ENCODE measurements at regions not wholly inside any gene's neighbourhood (a gene's known extent, or its start where the extent isn't known, plus 50 kb on each side); places are given as distances from the start of the nearest gene placed in this dataset.

DNA sequence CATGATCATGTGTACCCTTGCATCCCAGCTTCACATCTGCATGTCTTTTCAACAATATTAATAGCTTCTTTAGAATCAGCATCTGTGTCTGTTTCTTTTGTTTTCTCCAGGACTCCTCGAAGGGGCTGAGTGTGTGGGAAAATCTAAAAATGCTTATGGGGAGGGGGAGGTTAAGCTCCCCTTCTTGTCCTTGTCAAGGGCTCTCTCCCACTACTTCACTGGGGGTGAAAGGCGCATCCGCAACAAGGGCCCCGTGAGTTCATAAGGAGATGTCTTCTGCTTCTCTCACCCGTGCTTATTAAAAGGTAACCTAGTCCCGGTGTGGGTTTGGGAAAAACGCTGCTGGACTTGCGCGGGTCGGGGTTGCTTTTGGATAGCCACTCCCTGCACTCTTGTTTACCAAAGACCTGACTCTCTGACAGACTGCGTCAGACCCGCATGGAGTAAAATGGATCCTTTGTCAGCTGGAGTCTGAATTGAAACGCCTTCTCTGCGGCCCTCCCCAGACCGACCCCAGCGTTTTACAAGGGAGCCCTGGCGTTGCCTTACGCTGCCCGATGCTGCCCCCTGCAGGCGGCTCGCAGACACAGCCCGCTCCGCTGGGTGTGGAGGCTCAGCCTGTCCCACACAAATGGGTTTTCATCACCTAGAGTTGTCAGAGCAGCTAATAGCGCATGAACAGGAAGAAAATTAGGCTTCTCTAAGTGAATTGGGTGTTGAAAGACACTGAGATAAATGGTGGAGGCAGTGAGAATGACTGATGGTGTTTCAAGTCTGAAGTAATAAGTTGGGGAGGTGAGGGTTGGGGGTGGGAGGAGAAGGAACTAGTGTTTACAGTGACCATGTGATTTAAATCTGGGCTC, 53.8 kb downstream of the IER5 start:
- DNase-seq (ENCODE audit: low read depth in 1 of 2, low spot score in 1 of 2), result peak; percentile 80 to 83

DNA sequence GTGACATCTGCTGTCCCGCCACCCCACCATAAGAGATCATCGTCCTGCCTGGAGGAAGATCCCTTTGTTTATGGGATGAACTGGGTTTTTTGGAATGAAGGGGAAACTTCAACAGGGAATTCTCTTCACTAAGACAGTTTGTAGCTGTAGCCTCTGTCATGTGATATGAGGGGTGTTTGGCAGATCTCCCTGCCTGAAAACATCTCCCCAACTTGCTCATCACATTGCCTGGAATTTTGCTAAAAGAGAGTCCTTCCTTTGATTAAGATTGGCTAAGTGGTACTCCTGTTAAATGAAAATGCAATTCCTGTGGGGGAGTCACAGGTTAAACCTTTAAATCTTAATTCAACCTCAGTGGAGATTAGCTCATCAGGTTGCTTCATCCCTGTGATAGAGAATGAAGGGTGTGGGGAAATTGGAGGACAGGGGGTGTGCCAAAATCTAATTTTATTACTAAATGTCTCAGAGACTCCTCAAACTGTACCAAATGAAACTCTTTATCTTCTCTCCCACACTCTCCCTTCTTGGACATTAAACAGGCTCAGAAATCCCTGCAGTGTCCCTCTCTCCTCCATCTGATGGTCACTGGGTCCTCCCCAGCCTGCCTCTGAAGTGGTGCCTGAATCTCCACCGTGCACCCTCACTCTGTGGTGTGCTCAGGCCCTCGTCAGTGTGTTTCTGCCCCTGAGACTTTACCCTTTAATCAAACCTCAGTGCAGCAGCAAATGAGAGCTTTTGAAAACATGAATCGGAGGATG, 54.8 kb downstream of the IER5 start:
- DNase-seq (ENCODE audit: low read depth in 1 of 2, low spot score in 1 of 2), result no peak

- DNase-seq (ENCODE audit: low read depth in 1 of 2, low spot score in 1 of 2), result no peak
These were observed 55.7 kb downstream of the IER5 start for GRCh38 chr1:181144238-181144637.

DNA sequence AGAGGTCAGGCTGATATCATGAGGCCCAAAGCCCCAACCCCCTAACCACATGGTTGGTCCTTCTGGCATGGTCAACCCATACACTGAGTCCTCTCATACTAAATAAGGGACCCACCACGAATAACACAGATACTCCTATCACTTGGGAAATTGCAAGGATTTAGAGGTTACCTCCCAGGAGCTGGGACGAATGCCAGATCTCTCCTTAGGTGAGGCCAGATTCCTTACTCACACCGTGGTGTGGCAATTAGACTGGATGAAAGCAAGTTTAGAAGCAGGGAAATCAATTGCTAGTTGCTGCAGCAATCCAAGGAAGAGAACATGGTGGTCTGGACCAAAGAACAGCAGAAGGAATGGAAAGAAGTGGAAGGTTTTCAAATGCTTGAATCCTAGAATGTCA, 60.1 kb downstream of the IER5 start:
- DNase-seq (ENCODE audit: low read depth in 1 of 2, low spot score in 1 of 2), result no peak

GRCh38 chr1:181149326-181150125, 61.0 kb downstream of the IER5 start:
- peak; percentile 45 to 53 for DNase-seq (ENCODE audit: low read depth in 1 of 2, low spot score in 1 of 2)

GRCh38 chr1:181150273-181150672, 61.8 kb downstream of the IER5 start:
- DNase-seq (ENCODE audit: low read depth in 1 of 2, low spot score in 1 of 2), result no peak

- no peak for DNase-seq (ENCODE audit: low read depth in 1 of 2, low spot score in 1 of 2)
These were observed 62.3 kb downstream of the IER5 start for GRCh38 chr1:181150842-181151241.

GRCh38 chr1:181151378-181152326, 63.2 kb downstream of the IER5 start:
- no peak for DNase-seq (ENCODE audit: low read depth in 1 of 2, low spot score in 1 of 2)

DNA sequence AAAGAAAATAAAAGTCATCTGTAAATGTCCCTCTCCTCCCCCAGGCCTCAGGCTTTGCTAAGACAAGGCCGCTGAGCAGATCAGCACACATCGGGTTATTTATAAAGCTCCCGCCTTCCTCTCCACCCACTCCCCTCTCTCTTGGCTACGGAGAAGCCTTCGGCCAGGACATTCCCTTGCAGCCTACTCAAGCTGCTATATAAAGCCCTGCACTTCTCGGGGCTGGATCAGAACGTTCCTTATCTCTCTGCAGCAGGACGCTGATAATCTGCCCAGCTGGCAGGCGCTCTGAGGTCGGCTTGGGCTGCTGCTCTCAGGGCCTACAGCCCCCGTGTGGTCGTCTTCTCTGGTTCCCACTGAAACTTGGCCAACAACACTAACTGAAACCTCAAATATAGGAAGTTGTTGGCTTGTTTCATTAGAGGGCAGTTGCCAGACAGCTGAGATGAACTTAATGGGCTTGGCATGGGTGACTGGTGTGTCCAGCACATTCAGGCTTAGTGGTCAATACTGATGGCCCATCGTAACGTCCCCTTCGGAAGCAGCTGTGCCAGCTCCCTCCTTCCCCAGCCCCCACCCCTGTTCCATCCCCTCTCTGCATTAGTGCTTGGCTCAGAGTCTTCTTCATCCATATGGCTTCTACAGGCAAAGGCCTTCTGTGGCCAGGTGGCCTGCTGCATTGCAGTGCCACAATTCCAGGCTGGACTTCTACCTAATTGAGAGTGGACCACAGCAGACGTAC, 64.6 kb downstream of the IER5 start:
- no peak for DNase-seq (ENCODE audit: low read depth in 1 of 2, low spot score in 1 of 2)

DNA sequence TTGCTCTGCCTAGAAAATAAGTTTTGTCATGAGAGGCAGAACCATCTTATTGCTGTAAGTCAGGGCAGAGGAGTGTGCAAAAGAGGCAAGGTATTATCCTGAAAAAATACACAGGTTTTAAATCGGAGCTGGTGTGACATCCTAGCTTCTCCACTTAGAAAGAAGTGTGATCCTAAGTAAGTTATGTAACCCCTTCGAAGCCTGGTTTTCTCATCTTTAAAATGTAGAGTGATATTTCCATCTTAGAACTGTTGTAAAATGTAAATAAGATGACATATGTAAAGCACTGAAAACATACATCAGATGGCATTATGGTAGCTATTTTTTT, 65.1 kb downstream of the IER5 start:
- no peak for DNase-seq (ENCODE audit: low read depth in 1 of 2, low spot score in 1 of 2)

GRCh38 chr1:181155339-181155738, 66.8 kb downstream of the IER5 start:
- no peak for DNase-seq (ENCODE audit: low read depth in 1 of 2, low spot score in 1 of 2)

- no peak for DNase-seq (ENCODE audit: low read depth in 1 of 2, low spot score in 1 of 2)
These were observed 71.1 kb downstream of the IER5 start for GRCh38 chr1:181159451-181160140.

- no peak for DNase-seq (ENCODE audit: low read depth in 1 of 2, low spot score in 1 of 2)
These were observed 71.8 kb downstream of the IER5 start for GRCh38 chr1:181160322-181160721.

GRCh38 chr1:181160998-181161870, 72.7 kb downstream of the IER5 start:
- DNase-seq (ENCODE audit: low read depth in 1 of 2, low spot score in 1 of 2), result no peak

- DNase-seq (ENCODE audit: low read depth in 1 of 2, low spot score in 1 of 2), result no peak
These were observed 75.2 kb downstream of the IER5 start for GRCh38 chr1:181163662-181164061.

DNA sequence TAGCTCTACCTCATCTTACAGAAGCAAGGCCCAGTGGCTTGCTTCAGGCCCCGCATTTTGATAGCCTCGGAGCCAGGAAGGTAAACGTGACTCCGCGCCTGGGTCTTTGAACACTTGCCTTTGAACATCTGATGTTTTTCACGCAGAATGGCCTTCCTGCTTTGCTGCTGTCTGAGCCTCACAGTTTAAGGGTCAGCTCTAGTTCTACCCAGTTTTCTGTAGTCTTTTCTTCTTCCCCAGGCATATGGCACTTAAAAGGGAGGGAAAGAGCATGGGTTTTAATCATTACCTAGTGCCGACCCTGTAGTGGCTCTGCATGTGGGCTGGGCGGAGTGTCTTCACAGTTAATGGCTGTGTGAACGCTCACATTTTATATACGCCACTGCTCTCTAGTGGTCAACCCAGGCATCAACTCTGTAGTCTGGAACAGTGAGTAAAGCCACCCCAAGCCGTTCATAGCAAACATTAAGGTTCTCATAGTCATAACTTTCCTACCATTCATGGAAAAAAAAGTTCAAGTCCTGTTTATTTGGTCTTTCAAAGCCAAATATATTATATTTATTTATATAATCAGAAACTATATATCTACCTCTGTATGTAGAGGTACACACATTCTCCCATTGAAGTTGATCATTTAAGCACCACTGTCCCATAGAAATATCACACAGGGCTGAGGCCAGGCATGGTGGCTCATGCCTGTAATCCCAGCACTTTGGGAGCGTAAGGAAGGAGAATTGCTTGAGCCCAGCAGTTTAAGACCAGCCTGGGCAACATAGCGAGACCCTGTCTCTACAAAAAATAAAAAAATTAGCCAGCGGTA, 78.1 kb downstream of the IER5 start:
- DNase-seq (ENCODE audit: low read depth in 1 of 2, low spot score in 1 of 2), result peak; percentile 28 to 39

- DNase-seq (ENCODE audit: low read depth in 1 of 2, low spot score in 1 of 2), result no peak
These were observed 80.9 kb downstream of the IER5 start for GRCh38 chr1:181169281-181169865.
